ENCODE measurements at regions not wholly inside any gene's neighbourhood (a gene's known extent, or its start where the extent isn't known, plus 50 kb on each side); places are given as distances from the start of the nearest gene placed in this dataset.
A peak's percentile ranks its signal among the peaks of the same experiment; 100 is the strongest.

DNA sequence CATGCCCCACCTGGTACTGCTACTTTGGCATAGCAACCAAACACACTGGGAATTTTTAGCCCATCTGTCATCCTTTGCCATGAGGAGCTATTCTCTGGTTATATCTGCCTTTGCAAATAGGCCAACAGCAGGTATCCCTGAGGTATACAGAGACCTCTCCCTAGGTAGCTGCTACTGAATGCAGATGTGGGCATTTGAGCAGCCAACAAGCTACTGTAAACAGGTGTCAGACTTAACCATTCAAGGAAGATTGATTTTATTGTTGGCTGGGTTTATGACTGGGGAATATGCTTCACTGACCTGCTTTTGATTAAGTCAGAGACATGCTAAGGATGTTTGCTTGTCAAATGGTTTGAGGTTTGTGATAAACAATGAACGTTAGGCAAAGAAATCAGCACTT lies 183.2 kb downstream of the OXSM start:
- no peaks in the 10 kb centered on the region for H3K79me1 ChIP-seq (ENCODE audit: low read length)
- H3K36me3 ChIP-seq (ENCODE audit: control insufficient read depth, insufficient read depth, low read length) = no peaks in the 10 kb centered on the region
- no peak overlapping the region for H2BK5ac ChIP-seq (ENCODE audit: low read length)
- DNase-seq = no peak
- no peak overlapping the region for H3K56ac ChIP-seq (ENCODE audit: low read length)
- no peak overlapping the region for H3K18ac ChIP-seq (ENCODE audit: low read length)
- no peaks in the 10 kb centered on the region for H3K27me3 ChIP-seq (ENCODE audit: insufficient read depth, low read length, poor library complexity)
- H3K4me3 ChIP-seq (ENCODE audit: low read length) = no peak overlapping the region
- H4K5ac ChIP-seq (ENCODE audit: low read length) = no peak overlapping the region
- no peak overlapping the region for H4K8ac ChIP-seq (ENCODE audit: low read depth, low read length)
- no peak overlapping the region for H2AK5ac ChIP-seq (ENCODE audit: low read length)
- no peak overlapping the region for H2BK15ac ChIP-seq (replicated peaks; ENCODE audit: low read depth)
- no peak overlapping the region for H3K27ac ChIP-seq (ENCODE audit: low read depth, low read length)
- H3K79me2 ChIP-seq (ENCODE audit: control insufficient read depth, insufficient read depth, low read length) = no peaks in the 10 kb centered on the region
- no peak overlapping the region for H3K9ac ChIP-seq (ENCODE audit: low read length)
- H2BK120ac ChIP-seq (ENCODE audit: low read depth, low read length) = no peak overlapping the region
- no peaks in the 10 kb centered on the region for H3K4me1 ChIP-seq (ENCODE audit: control insufficient read depth, low read depth, low read length)
- no CpG with 5 or more reads among the region's 1 CpG for WGBS (ENCODE audit: extremely low coverage, insufficient coverage, low lambda C conversion rate)
- no peak overlapping the region for H3K4me2 ChIP-seq (ENCODE audit: low read length)
- H3K23ac ChIP-seq (ENCODE audit: low read length) = no peak overlapping the region
- no peak overlapping the region for H3K4ac ChIP-seq (ENCODE audit: low read depth, low read length)

GRCh38 chr3:25982756-25983155 lies 192.9 kb downstream of the OXSM start:
- Histone ChIP-seq H3K4me1 (ENCODE audit: control insufficient read depth, low read depth, low read length) (no peaks in the 10 kb centered on the region), H2BK120ac (ENCODE audit: low read depth, low read length) (no peak overlapping the region), H3K4me3 (ENCODE audit: low read length) (no peak overlapping the region), H3K18ac (ENCODE audit: low read length) (no peak overlapping the region), H2BK15ac (replicated peaks; ENCODE audit: low read depth) (no peak overlapping the region), H3K79me1 (ENCODE audit: low read length) (no peaks in the 10 kb centered on the region), H3K9ac (ENCODE audit: low read length) (no peak overlapping the region), H3K27me3 (ENCODE audit: insufficient read depth, low read length, poor library complexity) (no peaks in the 10 kb centered on the region), H4K5ac (ENCODE audit: low read length) (no peak overlapping the region), H4K8ac (ENCODE audit: low read depth, low read length) (no peak overlapping the region), H3K4me2 (ENCODE audit: low read length) (no peak overlapping the region), H3K56ac (ENCODE audit: low read length) (no peak overlapping the region), H3K36me3 (ENCODE audit: control insufficient read depth, insufficient read depth, low read length) (no peaks in the 10 kb centered on the region), H3K4ac (ENCODE audit: low read depth, low read length) (no peak overlapping the region), H3K79me2 (ENCODE audit: control insufficient read depth, insufficient read depth, low read length) (no peaks in the 10 kb centered on the region), H2BK5ac (ENCODE audit: low read length) (no peak overlapping the region), H3K23ac (ENCODE audit: low read length) (no peak overlapping the region), H2AK5ac (ENCODE audit: low read length) (no peak overlapping the region), H3K27ac (ENCODE audit: low read depth, low read length) (no peak overlapping the region)
- no peak for DNase-seq
- WGBS (ENCODE audit: extremely low coverage, insufficient coverage, low lambda C conversion rate) = no CpG with 5 or more reads among the region's 1 CpG

GRCh38 chr3:25985621-25986020 lies 195.7 kb downstream of the OXSM start:
- Histone ChIP-seq H3K36me3 (ENCODE audit: control insufficient read depth, insufficient read depth, low read length) (no peaks in the 10 kb centered on the region), H4K5ac (ENCODE audit: low read length) (no peak overlapping the region)

GRCh38 chr3:25992606-25993005 lies 202.7 kb downstream of the OXSM start:
- DNase-seq = no peak
- Histone ChIP-seq H3K18ac (ENCODE audit: low read length) (no peak overlapping the region), H3K4me2 (ENCODE audit: low read length) (no peak overlapping the region), H3K4me1 (ENCODE audit: control insufficient read depth, low read depth, low read length) (no peaks in the 10 kb centered on the region), H3K27me3 (ENCODE audit: insufficient read depth, low read length, poor library complexity) (no peaks in the 10 kb centered on the region), H3K4ac (ENCODE audit: low read depth, low read length) (no peak overlapping the region), H4K5ac (ENCODE audit: low read length) (no peak overlapping the region), H3K79me1 (ENCODE audit: low read length) (no peaks in the 10 kb centered on the region), H3K9ac (ENCODE audit: low read length) (no peak overlapping the region), H3K4me3 (ENCODE audit: low read length) (no peak overlapping the region), H2AK5ac (ENCODE audit: low read length) (no peak overlapping the region), H3K27ac (ENCODE audit: low read depth, low read length) (no peak overlapping the region), H3K79me2 (ENCODE audit: control insufficient read depth, insufficient read depth, low read length) (no peaks in the 10 kb centered on the region), H3K56ac (ENCODE audit: low read length) (no peak overlapping the region), H3K36me3 (ENCODE audit: control insufficient read depth, insufficient read depth, low read length) (no peaks in the 10 kb centered on the region), H4K8ac (ENCODE audit: low read depth, low read length) (no peak overlapping the region), H2BK120ac (ENCODE audit: low read depth, low read length) (no peak overlapping the region), H2BK5ac (ENCODE audit: low read length) (no peak overlapping the region), H2BK15ac (replicated peaks; ENCODE audit: low read depth) (no peak overlapping the region), H3K23ac (ENCODE audit: low read length) (no peak overlapping the region)
- WGBS (ENCODE audit: extremely low coverage, insufficient coverage, low lambda C conversion rate) = no CpG with 5 or more reads among the region's 3 CpGs

More at GRCh38 chr3:25985621-25986020, 195.7 kb downstream of the OXSM start:
- H3K56ac ChIP-seq (ENCODE audit: low read length) = no peak overlapping the region
- H3K9ac ChIP-seq (ENCODE audit: low read length) = no peak overlapping the region
- no peak overlapping the region for H2BK120ac ChIP-seq (ENCODE audit: low read depth, low read length)
- H3K4me3 ChIP-seq (ENCODE audit: low read length) = no peak overlapping the region
- H3K79me2 ChIP-seq (ENCODE audit: control insufficient read depth, insufficient read depth, low read length) = no peaks in the 10 kb centered on the region
- H2AK5ac ChIP-seq (ENCODE audit: low read length) = no peak overlapping the region
- H2BK15ac ChIP-seq (replicated peaks; ENCODE audit: low read depth) = no peak overlapping the region
- H3K23ac ChIP-seq (ENCODE audit: low read length) = no peak overlapping the region
- no peaks in the 10 kb centered on the region for H3K79me1 ChIP-seq (ENCODE audit: low read length)
- H3K4me2 ChIP-seq (ENCODE audit: low read length) = no peak overlapping the region
- WGBS (ENCODE audit: extremely low coverage, insufficient coverage, low lambda C conversion rate) = no CpG with 5 or more reads among the region's 1 CpG
- H3K4me1 ChIP-seq (ENCODE audit: control insufficient read depth, low read depth, low read length) = no peaks in the 10 kb centered on the region
- no peak overlapping the region for H2BK5ac ChIP-seq (ENCODE audit: low read length)
- no peaks in the 10 kb centered on the region for H3K27me3 ChIP-seq (ENCODE audit: insufficient read depth, low read length, poor library complexity)
- no peak overlapping the region for H4K8ac ChIP-seq (ENCODE audit: low read depth, low read length)
- DNase-seq = no peak
- H3K27ac ChIP-seq (ENCODE audit: low read depth, low read length) = no peak overlapping the region
- no peak overlapping the region for H3K4ac ChIP-seq (ENCODE audit: low read depth, low read length)
- H3K18ac ChIP-seq (ENCODE audit: low read length) = no peak overlapping the region

DNA sequence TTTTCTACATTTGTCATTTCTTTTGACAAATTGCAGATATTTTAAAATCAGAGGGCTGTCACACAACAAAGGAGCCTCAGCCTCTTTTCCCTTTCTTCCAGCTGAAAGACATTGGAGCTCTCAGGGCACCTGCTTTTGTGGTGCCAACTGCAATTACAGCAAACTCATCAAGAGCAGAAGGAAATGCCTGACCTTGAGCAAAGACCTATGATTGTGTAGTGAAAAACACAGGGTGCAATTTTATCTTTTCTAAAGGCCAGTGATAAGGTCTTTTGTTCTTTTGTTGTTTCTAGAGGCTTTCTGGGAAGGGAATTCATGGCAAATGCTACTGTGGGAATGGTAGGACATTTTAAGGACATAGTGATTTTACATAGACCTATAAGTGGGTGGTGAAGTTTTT lies 214.3 kb downstream of the OXSM start:
- H3K79me1 ChIP-seq (ENCODE audit: low read length) = no peaks in the 10 kb centered on the region
- H3K9ac ChIP-seq (ENCODE audit: low read length) = no peak overlapping the region
- no peaks in the 10 kb centered on the region for H3K4me1 ChIP-seq (ENCODE audit: control insufficient read depth, low read depth, low read length)
- H3K4me2 ChIP-seq (ENCODE audit: low read length) = no peak overlapping the region
- no peak overlapping the region for H3K18ac ChIP-seq (ENCODE audit: low read length)
- no peak overlapping the region for H3K4ac ChIP-seq (ENCODE audit: low read depth, low read length)
- no peak overlapping the region for H3K27ac ChIP-seq (ENCODE audit: low read depth, low read length)
- H2AK5ac ChIP-seq (ENCODE audit: low read length) = no peak overlapping the region
- no peak overlapping the region for H3K23ac ChIP-seq (ENCODE audit: low read length)
- H2BK120ac ChIP-seq (ENCODE audit: low read depth, low read length) = no peak overlapping the region
- H3K4me3 ChIP-seq (ENCODE audit: low read length) = no peak overlapping the region
- no peaks in the 10 kb centered on the region for H3K36me3 ChIP-seq (ENCODE audit: control insufficient read depth, insufficient read depth, low read length)
- H3K79me2 ChIP-seq (ENCODE audit: control insufficient read depth, insufficient read depth, low read length) = no peaks in the 10 kb centered on the region
- H3K27me3 ChIP-seq (ENCODE audit: insufficient read depth, low read length, poor library complexity) = no peaks in the 10 kb centered on the region
- no peak overlapping the region for H3K56ac ChIP-seq (ENCODE audit: low read length)
- H2BK5ac ChIP-seq (ENCODE audit: low read length) = no peak overlapping the region
- DNase-seq = no peak
- no peak overlapping the region for H4K5ac ChIP-seq (ENCODE audit: low read length)
- H4K8ac ChIP-seq (ENCODE audit: low read depth, low read length) = no peak overlapping the region
- no peak overlapping the region for H2BK15ac ChIP-seq (replicated peaks; ENCODE audit: low read depth)

DNA sequence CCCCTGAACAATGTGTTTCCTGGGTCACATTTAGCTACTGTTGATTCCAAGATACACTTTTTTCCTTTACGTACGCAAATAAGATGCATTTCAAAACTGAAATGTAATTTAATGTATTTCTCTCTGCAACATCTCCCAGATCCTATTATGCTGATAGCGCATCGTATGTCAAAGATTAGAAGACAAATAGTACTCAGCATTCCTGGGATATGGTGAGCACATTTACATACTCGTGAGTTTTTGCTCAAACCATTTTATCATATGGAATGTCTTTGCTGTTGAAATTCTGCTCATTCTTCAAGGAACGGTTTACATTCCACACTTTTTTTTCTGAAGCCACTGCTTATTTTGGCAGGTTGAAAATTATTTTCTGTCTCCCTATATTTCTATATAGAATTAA lies 221.4 kb downstream of the OXSM start:
- no peak overlapping the region for H2BK15ac ChIP-seq (replicated peaks; ENCODE audit: low read depth)
- WGBS (ENCODE audit: extremely low coverage, insufficient coverage, low lambda C conversion rate) = no CpG with 5 or more reads among the region's 6 CpGs
- no peak overlapping the region for H3K9ac ChIP-seq (ENCODE audit: low read length)
- peak; percentile 14 for DNase-seq
- H2BK5ac ChIP-seq (ENCODE audit: low read length) = no peak overlapping the region
- H2AK5ac ChIP-seq (ENCODE audit: low read length) = no peak overlapping the region
- H3K79me2 ChIP-seq (ENCODE audit: control insufficient read depth, insufficient read depth, low read length) = no peaks in the 10 kb centered on the region
- no peaks in the 10 kb centered on the region for H3K27me3 ChIP-seq (ENCODE audit: insufficient read depth, low read length, poor library complexity)
- H3K4me1 ChIP-seq (ENCODE audit: control insufficient read depth, low read depth, low read length) = no peaks in the 10 kb centered on the region
- no peak overlapping the region for H3K27ac ChIP-seq (ENCODE audit: low read depth, low read length)
- no peaks in the 10 kb centered on the region for H3K36me3 ChIP-seq (ENCODE audit: control insufficient read depth, insufficient read depth, low read length)
- H4K8ac ChIP-seq (ENCODE audit: low read depth, low read length) = no peak overlapping the region
- H4K5ac ChIP-seq (ENCODE audit: low read length) = no peak overlapping the region
- H3K4ac ChIP-seq (ENCODE audit: low read depth, low read length) = no peak overlapping the region
- H3K79me1 ChIP-seq (ENCODE audit: low read length) = no peaks in the 10 kb centered on the region
- H3K4me2 ChIP-seq (ENCODE audit: low read length) = no peak overlapping the region
- no peak overlapping the region for H3K23ac ChIP-seq (ENCODE audit: low read length)
- H3K56ac ChIP-seq (ENCODE audit: low read length) = no peak overlapping the region
- no peak overlapping the region for H2BK120ac ChIP-seq (ENCODE audit: low read depth, low read length)
- H3K18ac ChIP-seq (ENCODE audit: low read length) = no peak overlapping the region
- H3K4me3 ChIP-seq (ENCODE audit: low read length) = no peak overlapping the region

All from mesendoderm (in vitro differentiated cells).